ENCODE measurements at regions not wholly inside any gene's neighbourhood (a gene's known extent, or its start where the extent isn't known, plus 50 kb on each side); places are given as distances from the start of the nearest gene placed in this dataset.

DNA sequence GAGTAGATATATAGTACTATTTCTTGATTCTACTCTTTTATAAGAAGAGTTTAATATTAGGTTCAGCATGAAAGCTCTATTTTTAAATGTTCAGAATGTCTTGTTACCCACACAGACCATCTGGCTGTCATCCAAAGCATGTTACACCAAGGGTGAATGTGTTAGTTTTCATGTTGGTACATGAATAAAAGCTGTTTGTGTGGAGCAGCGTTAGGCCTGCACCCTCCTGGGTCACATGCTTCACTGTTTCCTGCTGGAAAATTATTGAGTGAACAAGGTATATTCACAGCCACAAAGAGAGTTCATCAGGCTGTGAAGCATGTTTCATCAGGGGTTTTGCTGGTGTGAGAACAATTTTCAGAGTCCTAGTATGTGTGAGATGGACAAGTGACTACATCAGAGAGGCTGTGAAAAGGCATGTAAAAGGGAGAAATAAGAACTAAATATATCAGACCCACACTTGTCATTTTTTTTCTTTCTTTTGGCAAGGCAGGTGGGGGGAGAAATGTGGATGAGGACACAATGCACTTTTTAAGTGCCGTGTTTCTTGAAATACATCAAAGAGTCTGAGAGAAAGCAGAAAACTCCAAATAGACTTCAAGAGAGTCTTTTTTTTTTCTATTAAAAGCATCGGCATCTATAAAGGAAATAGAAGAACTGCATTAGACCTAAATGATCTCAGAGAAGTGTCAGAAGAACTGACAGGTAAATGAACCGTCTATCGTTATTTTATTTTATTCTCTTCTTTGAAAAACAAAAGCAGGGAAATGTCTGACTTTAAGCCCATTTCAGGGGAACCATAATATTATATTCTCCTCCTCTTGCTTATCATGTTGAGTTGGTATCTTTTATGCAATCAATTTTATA lies 2429.7 kb downstream of the PCDH7 start:
- Mint-ChIP-seq H3K36me3 (ENCODE audit: low read depth) (no peaks in the 10 kb centered on the region), H3K27ac (no peak overlapping the region), H3K9me3 (peaks cover 6% of the 10 kb centered on the region), H3K27me3 (ENCODE audit: low read depth) (no peaks in the 10 kb centered on the region), H3K4me3 (no peak overlapping the region), H3K4me1 (no peaks in the 10 kb centered on the region)
- TF ChIP-seq, protein P1, sequence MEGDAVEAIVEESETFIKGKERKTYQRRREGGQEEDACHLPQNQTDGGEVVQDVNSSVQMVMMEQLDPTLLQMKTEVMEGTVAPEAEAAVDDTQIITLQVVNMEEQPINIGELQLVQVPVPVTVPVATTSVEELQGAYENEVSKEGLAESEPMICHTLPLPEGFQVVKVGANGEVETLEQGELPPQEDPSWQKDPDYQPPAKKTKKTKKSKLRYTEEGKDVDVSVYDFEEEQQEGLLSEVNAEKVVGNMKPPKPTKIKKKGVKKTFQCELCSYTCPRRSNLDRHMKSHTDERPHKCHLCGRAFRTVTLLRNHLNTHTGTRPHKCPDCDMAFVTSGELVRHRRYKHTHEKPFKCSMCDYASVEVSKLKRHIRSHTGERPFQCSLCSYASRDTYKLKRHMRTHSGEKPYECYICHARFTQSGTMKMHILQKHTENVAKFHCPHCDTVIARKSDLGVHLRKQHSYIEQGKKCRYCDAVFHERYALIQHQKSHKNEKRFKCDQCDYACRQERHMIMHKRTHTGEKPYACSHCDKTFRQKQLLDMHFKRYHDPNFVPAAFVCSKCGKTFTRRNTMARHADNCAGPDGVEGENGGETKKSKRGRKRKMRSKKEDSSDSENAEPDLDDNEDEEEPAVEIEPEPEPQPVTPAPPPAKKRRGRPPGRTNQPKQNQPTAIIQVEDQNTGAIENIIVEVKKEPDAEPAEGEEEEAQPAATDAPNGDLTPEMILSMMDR (IDR thresholded peaks at IDR 0.05; ENCODE audit: unreplicated experiment in 3 of 3) = no peak

DNA sequence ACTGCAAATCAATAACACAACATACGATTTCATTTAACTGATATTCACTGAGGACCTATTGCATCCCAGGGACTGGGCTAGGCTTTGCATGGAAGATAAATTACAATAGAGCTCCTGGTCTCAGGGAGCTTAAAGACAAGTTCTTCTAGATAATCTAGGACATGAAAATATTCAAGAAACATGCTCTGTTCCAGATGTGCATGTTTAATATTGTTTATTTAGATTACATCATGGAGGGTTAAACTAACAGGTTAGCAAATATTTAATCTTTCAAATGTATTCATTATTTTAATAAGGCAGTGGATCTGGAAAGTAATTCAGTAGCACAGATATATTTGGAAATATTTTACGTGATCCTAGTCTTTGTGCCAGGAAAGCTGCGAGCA lies 2430.3 kb downstream of the PCDH7 start:
- no peaks in the 10 kb centered on the region for H3K27me3 Mint-ChIP-seq (ENCODE audit: low read depth)
- TF ChIP-seq, protein P1 (IDR thresholded peaks at IDR 0.05; ENCODE audit: unreplicated experiment in 3 of 3) = no peak
- H3K27ac Mint-ChIP-seq = no peak overlapping the region
- no peak overlapping the region for H3K4me3 Mint-ChIP-seq
- peaks cover 6% of the 10 kb centered on the region for H3K9me3 Mint-ChIP-seq
- no peaks in the 10 kb centered on the region for H3K36me3 Mint-ChIP-seq (ENCODE audit: low read depth)
- no peaks in the 10 kb centered on the region for H3K4me1 Mint-ChIP-seq

DNA sequence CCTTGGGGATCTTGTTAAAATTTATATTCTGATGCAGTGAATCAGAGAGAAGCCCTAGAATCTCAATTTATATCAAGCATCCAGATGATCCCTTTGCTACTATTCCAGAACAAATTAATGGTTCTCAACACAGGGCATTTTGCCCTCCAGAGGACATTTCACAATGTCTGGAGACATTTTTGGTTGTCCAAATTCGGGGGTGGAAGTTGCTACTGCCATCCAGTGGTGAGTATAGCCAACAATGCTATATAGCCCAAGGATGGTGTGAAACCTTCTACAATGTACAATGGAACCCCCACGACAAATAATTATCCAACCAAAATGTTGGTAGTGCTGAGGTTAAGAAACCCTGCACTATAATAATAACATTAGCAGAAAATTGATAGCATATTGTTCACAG lies 2440.0 kb downstream of the PCDH7 start:
- Mint-ChIP-seq H3K27me3 (ENCODE audit: low read depth) (no peaks in the 10 kb centered on the region), H3K4me1 (no peaks in the 10 kb centered on the region), H3K27ac (no peak overlapping the region), H3K9me3 (peaks cover 4% of the 10 kb centered on the region), H3K36me3 (ENCODE audit: low read depth) (no peaks in the 10 kb centered on the region), H3K4me3 (no peak overlapping the region)
- TF ChIP-seq, protein P1 (IDR thresholded peaks at IDR 0.05; ENCODE audit: unreplicated experiment in 3 of 3) = peak in 2 of 3 experiments; percentile 12 to 24

DNA sequence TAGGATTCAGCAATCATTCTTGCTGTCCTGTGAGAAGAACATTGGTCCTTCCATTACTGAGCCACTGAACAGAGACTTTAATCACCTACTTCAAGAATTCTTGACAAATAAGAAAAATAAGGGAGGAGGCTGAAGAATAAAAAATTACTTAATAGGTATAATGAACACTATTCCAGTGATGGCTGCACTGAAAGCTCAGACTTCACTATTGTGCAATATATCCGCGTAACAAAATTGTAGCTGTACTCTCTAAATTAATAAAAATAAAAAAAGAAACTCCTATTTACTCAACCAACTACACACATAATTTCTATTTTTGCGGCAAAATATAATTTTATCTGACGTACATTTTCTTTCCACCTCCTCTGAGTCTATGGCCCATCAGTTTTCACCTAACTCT lies 2441.0 kb downstream of the PCDH7 start:
- Mint-ChIP-seq H3K4me3 (no peak overlapping the region), H3K27ac (no peak overlapping the region), H3K27me3 (ENCODE audit: low read depth) (no peaks in the 10 kb centered on the region), H3K4me1 (no peaks in the 10 kb centered on the region), H3K9me3 (peaks cover 4% of the 10 kb centered on the region), H3K36me3 (ENCODE audit: low read depth) (no peaks in the 10 kb centered on the region)
- TF ChIP-seq, protein P1 (IDR thresholded peaks at IDR 0.05; ENCODE audit: unreplicated experiment in 3 of 3) = no peak

DNA sequence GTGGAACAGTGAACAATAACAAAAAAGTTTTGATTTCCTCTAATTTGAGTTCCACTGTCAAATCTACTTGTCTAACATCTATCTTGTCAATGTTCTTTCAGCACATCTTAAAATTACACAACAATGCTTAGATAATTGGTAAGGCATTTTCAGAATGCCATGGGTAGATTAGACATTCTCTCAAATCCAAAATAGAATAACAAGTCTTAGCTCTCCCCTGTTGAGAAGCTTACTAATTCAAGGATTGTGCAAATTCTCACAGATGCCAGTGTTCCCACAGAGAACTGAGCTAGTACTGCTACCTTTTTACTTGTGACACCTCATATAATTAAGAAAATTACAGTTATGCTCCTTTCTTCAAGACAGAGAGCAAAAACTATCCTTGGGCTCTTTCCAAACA lies 2442.0 kb downstream of the PCDH7 start:
- H3K27me3 Mint-ChIP-seq (ENCODE audit: low read depth) = no peaks in the 10 kb centered on the region
- H3K27ac Mint-ChIP-seq = no peak overlapping the region
- no peaks in the 10 kb centered on the region for H3K4me1 Mint-ChIP-seq
- H3K4me3 Mint-ChIP-seq = no peak overlapping the region
- no peaks in the 10 kb centered on the region for H3K36me3 Mint-ChIP-seq (ENCODE audit: low read depth)
- no peaks in the 10 kb centered on the region for H3K9me3 Mint-ChIP-seq
- TF ChIP-seq, protein P1 (IDR thresholded peaks at IDR 0.05; ENCODE audit: unreplicated experiment in 3 of 3) = no peak

Data from nephron (organoid).